Prostate gland (tissue), 2 donors: ENCODE measurements at regions not wholly inside any gene's neighbourhood (a gene's known extent, or its start where the extent isn't known, plus 50 kb on each side); places are given as distances from the start of the nearest gene placed in this dataset.

Source experiments
- POLR2A ChIP-seq: fragments of 450-650 bp; IDR thresholded peaks from one replicate; pipeline ENCODE4 v1.6.1; 2016; ENCODE audit warnings: antibody characterized with exemption, mild to moderate bottlenecking
- POLR2AphosphoS5 ChIP-seq: sonication (generic); formaldehyde crosslinking; IDR thresholded peaks from one replicate; pipeline ENCODE4 v1.6.1; 2017; ENCODE audit warnings: antibody characterized with exemption
- TF ChIP-seq, protein P1 (sequence below), 4 experiments: fragments of 200-600 bp in 2 of 4; fragments of 450-650 bp in 2 of 4; sonication (generic) in 2 of 4; IDR thresholded peaks; 1 replicate in 3 of 4; 2 replicates in 1 of 4; pipeline ENCODE4 v1.5.1; 2016 to 2019; ENCODE audit warnings: antibody characterized with exemption in 4 of 4, mild to moderate bottlenecking in 2 of 4, moderate library complexity in 2 of 4

DNA sequence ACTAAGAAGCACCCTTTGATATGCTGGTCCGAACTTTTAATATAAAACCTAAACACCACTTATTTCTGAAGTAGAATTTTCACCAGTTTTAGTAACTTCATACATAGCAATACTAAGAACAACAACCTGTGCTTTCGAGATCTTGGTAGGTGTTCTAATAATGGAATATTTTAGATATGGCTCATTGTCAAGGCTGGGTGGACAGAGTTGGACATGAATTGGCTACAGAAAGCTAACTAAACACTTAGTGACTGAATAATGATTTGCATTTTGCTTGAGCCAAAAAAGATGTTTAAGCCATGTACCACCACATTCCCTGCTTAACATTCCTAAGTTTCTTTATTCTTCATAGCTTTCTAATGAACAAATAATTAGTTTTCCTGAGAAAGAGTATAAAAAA, 344.3 kb upstream of the SGCG start:
- no peak for TF ChIP-seq POLR2AphosphoS5
- TF ChIP-seq, protein P1, sequence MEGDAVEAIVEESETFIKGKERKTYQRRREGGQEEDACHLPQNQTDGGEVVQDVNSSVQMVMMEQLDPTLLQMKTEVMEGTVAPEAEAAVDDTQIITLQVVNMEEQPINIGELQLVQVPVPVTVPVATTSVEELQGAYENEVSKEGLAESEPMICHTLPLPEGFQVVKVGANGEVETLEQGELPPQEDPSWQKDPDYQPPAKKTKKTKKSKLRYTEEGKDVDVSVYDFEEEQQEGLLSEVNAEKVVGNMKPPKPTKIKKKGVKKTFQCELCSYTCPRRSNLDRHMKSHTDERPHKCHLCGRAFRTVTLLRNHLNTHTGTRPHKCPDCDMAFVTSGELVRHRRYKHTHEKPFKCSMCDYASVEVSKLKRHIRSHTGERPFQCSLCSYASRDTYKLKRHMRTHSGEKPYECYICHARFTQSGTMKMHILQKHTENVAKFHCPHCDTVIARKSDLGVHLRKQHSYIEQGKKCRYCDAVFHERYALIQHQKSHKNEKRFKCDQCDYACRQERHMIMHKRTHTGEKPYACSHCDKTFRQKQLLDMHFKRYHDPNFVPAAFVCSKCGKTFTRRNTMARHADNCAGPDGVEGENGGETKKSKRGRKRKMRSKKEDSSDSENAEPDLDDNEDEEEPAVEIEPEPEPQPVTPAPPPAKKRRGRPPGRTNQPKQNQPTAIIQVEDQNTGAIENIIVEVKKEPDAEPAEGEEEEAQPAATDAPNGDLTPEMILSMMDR (IDR thresholded peaks at IDR 0.05), result no peak
- TF ChIP-seq POLR2A, result no peak
